H9 (cell line): ENCODE measurements at regions not wholly inside any gene's neighbourhood (a gene's known extent, or its start where the extent isn't known, plus 50 kb on each side); places are given as distances from the start of the nearest gene placed in this dataset.

ENCODE experiments used
- DNase-seq: peaks from one replicate; pipeline ENCODE4 v3.0.0-alpha.2; 2017
- H2AFZ ChIP-seq: one replicate; pipeline ENCODE4 v1.6.1; 2013; ENCODE audit warnings: mild to moderate bottlenecking, low read length, control low read depth, moderate library complexity
- H2AK5ac ChIP-seq: 2 replicates; pipeline ENCODE4 v1.6.1; 2013; ENCODE audit warnings: low read length, control low read depth, mixed read lengths; ENCODE audit not compliant: insufficient read length
- H2BK120ac ChIP-seq: one replicate; pipeline ENCODE4 v1.6.1; 2013; ENCODE audit warnings: low read depth, mild to moderate bottlenecking, low read length, control low read depth, inconsistent platforms; ENCODE audit not compliant: poor library complexity, severe bottlenecking
- H2BK12ac ChIP-seq: 2 replicates; pipeline ENCODE4 v1.6.1; 2013; ENCODE audit warnings: low read length, control low read depth, mixed read lengths, low read depth; ENCODE audit not compliant: insufficient read length
- H2BK15ac ChIP-seq: 2 replicates; pipeline ENCODE4 v1.6.1; 2013; ENCODE audit warnings: low read depth, low read length, control low read depth
- H2BK20ac ChIP-seq: one replicate; pipeline ENCODE4 v1.6.1; 2013; ENCODE audit warnings: low read depth, mild to moderate bottlenecking, low read length, control low read depth, inconsistent platforms; ENCODE audit not compliant: poor library complexity, severe bottlenecking
- H2BK5ac ChIP-seq: 2 replicates; pipeline ENCODE4 v1.6.1; 2013; ENCODE audit warnings: low read length, control low read depth, mixed read lengths; ENCODE audit not compliant: insufficient read length
- H3K14ac ChIP-seq: 2 replicates; pipeline ENCODE4 v1.6.1; 2013; ENCODE audit warnings: low read length, control low read depth; ENCODE audit not compliant: insufficient read depth
- H3K18ac ChIP-seq: 2 replicates; pipeline ENCODE4 v1.6.1; 2013; ENCODE audit warnings: low read depth, mild to moderate bottlenecking, mixed read lengths, low read length, control low read depth; ENCODE audit not compliant: insufficient read length
- H3K23ac ChIP-seq: 2 replicates; pipeline ENCODE4 v1.6.1; 2013; ENCODE audit warnings: low read length, control low read depth, mixed read lengths, low read depth; ENCODE audit not compliant: insufficient read length
- H3K23me2 ChIP-seq: 2 replicates; pipeline ENCODE4 v1.6.1; 2013; ENCODE audit warnings: low read depth, mild to moderate bottlenecking, mixed read lengths, low read length, control low read depth; ENCODE audit not compliant: insufficient read length, poor library complexity, severe bottlenecking
- H3K27ac ChIP-seq: 2 replicates; pipeline ENCODE4 v1.5.1; 2013; ENCODE audit warnings: low read length, control low read depth, mixed read lengths, low read depth; ENCODE audit not compliant: insufficient read length
- H3K27me3 ChIP-seq: 2 replicates; pipeline ENCODE4 v1.6.1; 2013; ENCODE audit warnings: low read length, control low read depth, inconsistent platforms; ENCODE audit not compliant: insufficient read depth
- H3K4ac ChIP-seq: 2 replicates; pipeline ENCODE4 v1.6.1; 2013; ENCODE audit warnings: low read depth, mild to moderate bottlenecking, control low read depth, inconsistent platforms, low read length, moderate library complexity
- H3K4me1 ChIP-seq: 2 replicates; pipeline ENCODE4 v1.6.1; 2013; ENCODE audit warnings: low read length, control low read depth, inconsistent platforms; ENCODE audit not compliant: insufficient read depth
- H3K4me2 ChIP-seq: 2 replicates; pipeline ENCODE4 v1.6.1; 2013; ENCODE audit warnings: low read length, control low read depth, mixed read lengths; ENCODE audit not compliant: insufficient read length, insufficient read depth
- H3K56ac ChIP-seq: 2 replicates; pipeline ENCODE4 v1.6.1; 2013; ENCODE audit warnings: low read depth, mild to moderate bottlenecking, mixed read lengths, low read length, control low read depth; ENCODE audit not compliant: insufficient read length
- H3K79me1 ChIP-seq: 2 replicates; pipeline ENCODE4 v1.6.1; 2013; ENCODE audit warnings: low read depth, mild to moderate bottlenecking, moderate library complexity, low read length, control low read depth, inconsistent platforms; ENCODE audit not compliant: insufficient read depth, poor library complexity, severe bottlenecking
- H3K79me2 ChIP-seq: 2 replicates; pipeline ENCODE4 v1.6.1; 2013; ENCODE audit warnings: low read length, control low read depth, inconsistent platforms; ENCODE audit not compliant: insufficient read depth
- H3K9ac ChIP-seq: 2 replicates; pipeline ENCODE4 v1.6.1; 2013; ENCODE audit warnings: low read length, control low read depth, mixed read lengths; ENCODE audit not compliant: insufficient read length; ENCODE audit errors: extremely low read depth
- H3K9me3 ChIP-seq: one replicate; pipeline ENCODE4 v1.6.1; 2013; ENCODE audit warnings: low read depth, low read length, inconsistent platforms; ENCODE audit not compliant: control insufficient read depth
- H3T11ph ChIP-seq: one replicate; pipeline ENCODE4 v1.6.1; 2013; ENCODE audit warnings: mild to moderate bottlenecking, low read length, control low read depth, inconsistent platforms
- H4K20me1 ChIP-seq: one replicate; pipeline ENCODE4 v1.6.1; 2013; ENCODE audit not compliant: control insufficient read depth, insufficient read length, insufficient read depth
- H4K5ac ChIP-seq: 2 replicates; pipeline ENCODE4 v1.6.1; 2013; ENCODE audit warnings: low read depth, mild to moderate bottlenecking, mixed read lengths, low read length, control low read depth; ENCODE audit not compliant: insufficient read length
- H4K8ac ChIP-seq: replicated peaks from 2 replicates; pipeline ENCODE4 v1.6.1; 2013; ENCODE audit warnings: low read length, control low read depth, mixed read lengths, low read depth; ENCODE audit not compliant: insufficient read length
- H4K91ac ChIP-seq: 2 replicates; pipeline ENCODE4 v1.6.1; 2013; ENCODE audit warnings: low read depth, mild to moderate bottlenecking, moderate library complexity, mixed read lengths, low read length, control low read depth; ENCODE audit not compliant: insufficient read length
- H3K27ac Mint-ChIP-seq, 3 experiments: 2 replicates in 2 of 3; 3 replicates in 1 of 3; pipeline ENCODE4 v1.8.0; 2020 to 2021; ENCODE audit warnings: mixed read lengths in 3 of 3, mild to moderate bottlenecking in 1 of 3, moderate library complexity in 1 of 3
- H3K27me3 Mint-ChIP-seq: 2 replicates; pipeline ENCODE4 v1.8.0; 2021; ENCODE audit warnings: low read depth, mild to moderate bottlenecking, moderate library complexity, mixed read lengths
- H3K36me3 Mint-ChIP-seq, 3 experiments: 2 replicates in 2 of 3; 3 replicates in 1 of 3; pipeline ENCODE4 v1.8.0; 2020 to 2021; ENCODE audit warnings: low read depth in 3 of 3, mixed read lengths in 3 of 3; ENCODE audit not compliant: insufficient read depth in 1 of 3
- H3K4me1 Mint-ChIP-seq, 2 experiments: 2 replicates each; pipeline ENCODE4 v1.8.0; 2020; ENCODE audit warnings: mixed read lengths in 2 of 2
- H3K4me3 Mint-ChIP-seq, 2 experiments: 2 replicates in 1 of 2; 3 replicates in 1 of 2; pipeline ENCODE4 v1.8.0; 2020 to 2021; ENCODE audit warnings: mild to moderate bottlenecking in 2 of 2, mixed read lengths in 2 of 2, moderate library complexity in 1 of 2
- H3K9me3 Mint-ChIP-seq, 2 experiments: 2 replicates in 1 of 2; 3 replicates in 1 of 2; pipeline ENCODE4 v1.8.0; 2020; ENCODE audit warnings: mild to moderate bottlenecking in 2 of 2, mixed read lengths in 2 of 2, moderate library complexity in 1 of 2
- CTCF ChIP-seq: fragments of 200-600 bp; sonication (generic); conservative IDR thresholded peaks from 3 replicates; pipeline ENCODE4 v1.8.0; 2021; ENCODE audit warnings: antibody characterized with exemption, mild to moderate bottlenecking
- WGBS: extraction: QIAGEN DNeasy Blood & Tissue Kit; methylation state at CpG from one replicate; pipeline ENCODE4 v1.1.7; 2013; ENCODE audit warnings: missing lambda C conversion rate, low lambda C conversion rate, mixed read lengths; ENCODE audit not compliant: insufficient read length; ENCODE audit errors: extremely low coverage; 5-methylcytosine and 5-hydroxymethylcytosine counted together

GRCh38 chr13:77479326-77479725, 56.2 kb upstream of the SCEL start:
- H3T11ph ChIP-seq, result no peak overlapping the region
- H3K23ac ChIP-seq, result no peak overlapping the region
- H2BK5ac ChIP-seq, result no peak overlapping the region
- no peak overlapping the region for H4K8ac ChIP-seq
- H3K4ac ChIP-seq, result no peak overlapping the region
- no peaks in the 10 kb centered on the region; the same call in 1 of the 2 replicates for H3K27me3 Mint-ChIP-seq
- H3K4me2 ChIP-seq, result no peak overlapping the region
- H3K27ac ChIP-seq, result no peak overlapping the region
- WGBS, result no CpG with 5 or more reads among the region's 2 CpGs
- no peaks in the 10 kb centered on the region for H4K20me1 ChIP-seq
- DNase-seq, result no peak
- no peak overlapping the region for H3K18ac ChIP-seq
- no peaks in the 10 kb centered on the region for H3K9me3 ChIP-seq
- no peak overlapping the region for H3K56ac ChIP-seq
- H2BK120ac ChIP-seq, result no peak overlapping the region
- no peak overlapping the region for H3K14ac ChIP-seq
- no peak overlapping the region for H4K5ac ChIP-seq
- H2AFZ ChIP-seq, result peak overlapping the region; percentile 17
- H2AK5ac ChIP-seq, result no peak overlapping the region
- H3K9ac ChIP-seq, result no peak overlapping the region
- H3K27me3 ChIP-seq, result no peaks in the 10 kb centered on the region
- peaks cover 6% of the 10 kb centered on the region; the same call in 1 of the 2 replicates for H3K4me1 ChIP-seq
- H4K91ac ChIP-seq, result no peak overlapping the region
- no peak overlapping the region for H2BK12ac ChIP-seq
- no peaks in the 10 kb centered on the region for H3K79me1 ChIP-seq
- H3K79me2 ChIP-seq, result no peaks in the 10 kb centered on the region
- H3K36me3 Mint-ChIP-seq, result peaks cover 0 to 5% (median 5%) of the 10 kb centered on the region in 3 experiments; a peak in 4 of 7 replicates
- peaks cover 27 to 34% of the 10 kb centered on the region in 2 experiments for H3K4me1 Mint-ChIP-seq
- TF ChIP-seq CTCF, result no peak
- 0 out of 7 replicates have a peak overlapping the region, but pooled peaks of 1 of the 3 experiments have one; percentile 27 for H3K27ac Mint-ChIP-seq
- no peak overlapping the region for H2BK15ac ChIP-seq
- peaks cover 4 to 8% of the 10 kb centered on the region in 2 experiments for H3K9me3 Mint-ChIP-seq
- H3K4me3 Mint-ChIP-seq, result no peak overlapping the region
- H2BK20ac ChIP-seq, result peak overlapping the region; percentile 3
- H3K23me2 ChIP-seq, result no peaks in the 10 kb centered on the region
